Naive thymus-derived CD8-positive, alpha-beta T cell (primary cell): ENCODE measurements at regions not wholly inside any gene's neighbourhood (a gene's known extent, or its start where the extent isn't known, plus 50 kb on each side); places are given as distances from the start of the nearest gene placed in this dataset.

Experiments used
- ATAC-seq, 2 donors: fragments of 150-1000 bp; cut with Tn5 transposase in 1 of 2; sonication (Bioruptor Pico), chemical (Tn5 transposase) in 1 of 2; 1 replicate in 1 of 2; 2 replicates in 1 of 2; pipeline ENCODE4 v1.10.0; 2021; ENCODE audit warnings: mild to moderate bottlenecking in 2 of 2, moderate library complexity in 2 of 2
- POLR2A ChIA-PET: fragments of 350-600 bp; sonication (Branson Sonifier 250); formaldehyde crosslinking; loops from one replicate; lab custom pipeline; 2021; ENCODE audit warnings: antibody characterized with exemption; lab: Charles Lee
- DNase-seq, 10 donors: peaks; one replicate each; pipeline versions ENCODE4 v3.0.0 to v3.0.0-alpha.2; 2020 to 2022
- H3K27ac Mint-ChIP-seq, 10 donors: one replicate each; pipeline ENCODE4 v1.8.0; 2020 to 2022; ENCODE audit warnings: mild to moderate bottlenecking in 10 of 10, mixed read lengths in 10 of 10, moderate library complexity in 4 of 10, inconsistent platforms in 1 of 10
- H3K27me3 Mint-ChIP-seq, 5 donors: one replicate each; pipeline ENCODE4 v1.8.0; 2021 to 2022; ENCODE audit warnings: mixed read lengths in 5 of 5
- H3K36me3 Mint-ChIP-seq, 3 donors: one replicate each; pipeline ENCODE4 v1.8.0; 2020 to 2022; ENCODE audit warnings: mixed read lengths in 3 of 3, mild to moderate bottlenecking in 2 of 3, inconsistent platforms in 1 of 3
- H3K4me1 Mint-ChIP-seq, 4 donors: one replicate each; pipeline ENCODE4 v1.8.0; 2021 to 2022; ENCODE audit warnings: mixed read lengths in 4 of 4
- H3K4me3 Mint-ChIP-seq, 10 donors: one replicate each; pipeline ENCODE4 v1.8.0; 2020 to 2022; ENCODE audit warnings: mild to moderate bottlenecking in 10 of 10, mixed read lengths in 10 of 10, moderate library complexity in 6 of 10, inconsistent platforms in 1 of 10
- H3K9me3 Mint-ChIP-seq, 9 donors: one replicate each; pipeline ENCODE4 v1.8.0; 2020 to 2022; ENCODE audit warnings: mixed read lengths in 9 of 9, mild to moderate bottlenecking in 3 of 9, inconsistent platforms in 1 of 9, moderate library complexity in 1 of 9

DNA sequence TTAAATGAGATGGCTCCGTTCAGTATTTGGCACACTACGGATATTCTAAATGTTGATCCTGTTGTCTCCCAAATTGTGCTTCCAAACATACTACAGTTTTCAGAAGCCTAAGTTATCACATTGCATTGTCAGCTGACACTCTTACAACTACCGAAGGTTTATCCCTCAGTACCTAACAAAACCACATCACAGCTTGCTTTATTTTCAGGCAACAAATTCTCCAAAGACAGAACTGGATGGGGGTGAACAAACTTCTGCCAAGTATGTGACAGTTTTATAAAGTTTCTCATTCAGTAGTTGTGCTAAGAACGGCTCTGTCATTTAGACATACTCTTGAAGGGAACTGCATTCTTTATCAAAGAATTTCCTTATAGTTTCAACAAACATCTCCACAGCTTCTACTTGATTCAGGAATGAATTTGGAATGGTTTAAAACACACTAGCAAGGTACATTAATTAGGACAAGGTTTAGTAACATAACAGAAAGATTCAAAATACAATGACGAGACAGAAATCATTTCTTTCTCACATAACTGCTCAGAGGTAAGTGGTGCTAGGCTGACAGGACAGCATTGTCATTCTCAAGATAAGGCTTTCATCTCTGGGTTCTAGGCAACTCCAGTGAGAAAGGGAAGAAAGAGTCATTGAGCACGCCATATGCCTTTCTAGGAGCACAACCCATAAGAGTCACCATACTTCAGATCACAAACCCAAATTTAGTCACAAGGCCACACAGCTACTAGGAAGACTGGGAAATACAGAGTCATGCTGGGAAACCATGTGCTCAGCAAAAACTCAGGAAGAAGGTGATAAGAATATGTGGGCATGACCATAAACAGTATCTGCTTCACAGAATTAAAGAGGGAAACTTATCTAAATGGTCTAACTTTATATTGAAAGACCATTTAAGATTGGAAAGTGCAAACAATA lies 100.7 kb downstream of the DUSP6 start:
- H3K36me3 Mint-ChIP-seq = no peaks in the 10 kb centered on the region

DNA sequence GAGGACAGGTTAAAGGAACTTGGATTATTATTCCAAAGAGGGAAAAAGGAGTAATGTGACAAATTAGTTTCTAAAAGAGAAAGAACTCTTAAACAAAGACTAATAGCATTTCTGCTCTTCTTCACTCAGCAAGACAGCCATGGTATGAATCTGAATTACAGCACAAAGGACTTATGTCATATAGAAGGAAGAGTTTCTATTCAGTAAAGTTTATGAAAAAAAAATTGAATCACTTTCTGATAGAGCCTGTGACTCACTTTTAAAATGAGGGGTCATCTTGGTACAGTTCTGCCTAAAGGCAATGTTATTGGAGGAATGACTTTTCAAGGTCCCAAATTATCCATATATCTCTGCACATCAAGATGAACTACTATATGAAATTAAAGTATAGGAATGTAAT lies 101.7 kb downstream of the DUSP6 start:
- Mint-ChIP-seq H3K4me1 (peaks cover 11 to 31% (median 21%) of the 10 kb centered on the region in 4 donors), H3K4me3 (no peak overlapping the region), H3K9me3 (no peaks in the 10 kb centered on the region), H3K36me3 (no peaks in the 10 kb centered on the region), H3K27me3 (peaks cover 0 to 10% (median 0%) of the 10 kb centered on the region in 5 donors), H3K27ac (no peak overlapping the region)
- no peak for ATAC-seq
- POLR2A ChIA-PET = no interaction called here
- no peak for DNase-seq

More for the DNA sequence above, 100.7 kb downstream of the DUSP6 start:
- H3K27ac Mint-ChIP-seq = no peak overlapping the region
- POLR2A ChIA-PET = no interaction called here
- H3K27me3 Mint-ChIP-seq = peaks cover 0 to 10% (median 0%) of the 10 kb centered on the region in 5 donors
- H3K4me1 Mint-ChIP-seq = peaks cover 9 to 25% (median 15%) of the 10 kb centered on the region in 4 donors
- H3K4me3 Mint-ChIP-seq = no peak overlapping the region
- no peak for DNase-seq
- no peaks in the 10 kb centered on the region for H3K9me3 Mint-ChIP-seq
- no peak for ATAC-seq

DNA sequence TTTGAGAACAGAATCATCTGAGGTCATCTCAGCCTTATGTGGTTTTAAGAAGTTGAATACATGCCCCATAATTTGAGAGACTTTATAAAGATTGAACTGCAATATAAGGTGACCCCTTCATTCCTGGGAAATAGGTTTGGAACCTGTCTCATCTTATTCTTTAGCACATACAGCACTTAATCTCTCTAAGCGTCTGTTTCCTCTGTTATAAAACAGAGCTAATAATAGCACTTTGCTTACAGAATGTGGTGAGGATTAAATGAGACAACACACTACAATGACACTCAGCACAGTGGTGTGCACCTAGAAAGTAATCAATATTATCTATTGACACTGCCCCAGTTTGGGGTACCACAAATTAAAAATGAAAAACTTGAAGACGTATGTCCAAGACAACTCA lies 102.1 kb downstream of the DUSP6 start:
- peaks cover 14 to 35% (median 25%) of the 10 kb centered on the region in 4 donors for H3K4me1 Mint-ChIP-seq
- H3K27me3 Mint-ChIP-seq = peaks cover 0 to 10% (median 0%) of the 10 kb centered on the region in 5 donors
- no peak for DNase-seq
- ATAC-seq = no peak
- no peaks in the 10 kb centered on the region for H3K36me3 Mint-ChIP-seq
- H3K27ac Mint-ChIP-seq = peak overlapping the region in 1 of 10 donors; percentile 32
- no peaks in the 10 kb centered on the region for H3K9me3 Mint-ChIP-seq
- POLR2A ChIA-PET = no interaction called here
- H3K4me3 Mint-ChIP-seq = no peak overlapping the region

DNA sequence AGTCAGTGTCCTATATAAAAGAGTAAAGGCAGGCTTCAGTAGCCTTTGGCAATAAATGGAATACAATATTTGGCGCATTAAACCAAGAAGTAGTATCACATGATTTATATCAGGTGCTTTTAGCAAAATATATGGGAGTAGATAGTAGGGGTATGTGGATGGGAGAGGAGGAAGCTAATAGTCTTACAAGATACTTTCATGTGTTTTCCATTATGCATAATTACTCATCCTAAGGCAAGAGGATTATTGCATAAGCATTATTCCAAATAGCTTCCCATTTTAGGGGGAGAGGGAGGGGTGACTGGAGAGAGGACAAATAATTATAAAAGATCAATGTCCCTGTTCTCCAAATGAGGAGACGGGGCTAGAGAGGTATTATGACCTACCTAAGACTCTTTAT lies 104.3 kb downstream of the DUSP6 start:
- H3K9me3 Mint-ChIP-seq = no peaks in the 10 kb centered on the region
- no peaks in the 10 kb centered on the region for H3K36me3 Mint-ChIP-seq
- peaks cover 0 to 10% (median 2%) of the 10 kb centered on the region in 5 donors for H3K27me3 Mint-ChIP-seq
- peaks cover 25 to 55% (median 43%) of the 10 kb centered on the region in 4 donors for H3K4me1 Mint-ChIP-seq
- ATAC-seq (no peak), DNase-seq (no peak)
- no peak overlapping the region for H3K4me3 Mint-ChIP-seq
- POLR2A ChIA-PET = no interaction called here
- H3K27ac Mint-ChIP-seq = no peak overlapping the region

DNA sequence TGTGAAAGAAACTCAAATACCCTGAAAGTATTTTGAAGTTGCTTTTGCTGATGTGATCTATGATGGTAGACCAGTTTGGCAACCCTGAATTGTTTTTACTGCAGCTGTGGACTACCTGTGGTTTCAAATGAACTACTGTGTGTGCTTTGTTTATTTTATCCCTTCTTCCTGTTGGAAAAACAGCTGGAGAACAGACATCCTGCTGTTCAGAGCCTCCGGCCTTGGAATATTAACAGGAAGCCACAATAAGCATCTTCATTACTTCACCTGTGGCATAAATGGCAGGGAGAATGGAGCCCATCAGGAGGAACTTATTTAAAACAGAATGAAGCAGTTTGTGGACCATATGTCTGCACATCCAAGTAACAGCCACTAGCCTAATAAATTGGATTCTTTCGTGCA lies 104.8 kb downstream of the DUSP6 start:
- Mint-ChIP-seq H3K4me1 (peaks cover 25 to 51% (median 43%) of the 10 kb centered on the region in 4 donors), H3K36me3 (no peaks in the 10 kb centered on the region), H3K4me3 (no peak overlapping the region), H3K27ac (no peak overlapping the region), H3K27me3 (peaks cover 0 to 10% (median 2%) of the 10 kb centered on the region in 5 donors), H3K9me3 (no peaks in the 10 kb centered on the region)
- ATAC-seq = no peak
- POLR2A ChIA-PET = no interaction called here
- no peak for DNase-seq

GRCh38 chr12:89245090-89245489 lies 107.2 kb downstream of the DUSP6 start:
- peaks cover 21 to 38% (median 33%) of the 10 kb centered on the region in 4 donors for H3K4me1 Mint-ChIP-seq
- ATAC-seq = peak; percentile 97

GRCh38 chr12:89244536-89244935 lies 107.8 kb downstream of the DUSP6 start:
- DNase-seq (peak in 4 of 10 donors; percentile 22 to 64 (median 54)), ATAC-seq (peak; percentile 57 to 67)
- Mint-ChIP-seq H3K4me1 (peaks cover 21 to 38% (median 35%) of the 10 kb centered on the region in 4 donors), H3K36me3 (peaks cover 0 to 2% (median 0%) of the 10 kb centered on the region in 3 donors), H3K4me3 (peak overlapping the region; percentile 23 to 63 (median 48)), H3K27ac (peak overlapping the region in 9 of 10 donors; percentile 6 to 96 (median 72)), H3K27me3 (peaks cover 0 to 10% (median 2%) of the 10 kb centered on the region in 5 donors), H3K9me3 (peaks cover 0 to 2% (median 0%) of the 10 kb centered on the region in 9 donors)
- POLR2A ChIA-PET = interaction anchor here (0.9 to 2.0 kb wide), 3 partner anchors 108 to 280 kb away, joined by 3 to 9 read pairs (median 5); partner anchors contain the start of genes DUSP6 and GALNT4

More at GRCh38 chr12:89245090-89245489, 107.2 kb downstream of the DUSP6 start:
- H3K27me3 Mint-ChIP-seq = peaks cover 0 to 10% (median 2%) of the 10 kb centered on the region in 5 donors
- peak overlapping the region; percentile 23 to 63 (median 48) for H3K4me3 Mint-ChIP-seq
- H3K9me3 Mint-ChIP-seq = peaks cover 0 to 2% (median 0%) of the 10 kb centered on the region in 9 donors
- POLR2A ChIA-PET = interaction anchor here (0.8 to 2.0 kb wide), 3 partner anchors 16 to 279 kb away, joined by 3 to 9 read pairs (median 3); partner anchors contain the start of genes DUSP6 and GALNT4
- H3K36me3 Mint-ChIP-seq = peaks cover 0 to 2% (median 0%) of the 10 kb centered on the region in 3 donors
- peak in 8 of 10 donors; percentile 14 to 86 (median 68) for DNase-seq
- H3K27ac Mint-ChIP-seq = peak overlapping the region in 9 of 10 donors; percentile 6 to 96 (median 72)

GRCh38 chr12:89243771-89244170 lies 108.5 kb downstream of the DUSP6 start:
- H3K27ac Mint-ChIP-seq = peak overlapping the region in 5 of 10 donors; percentile 3 to 60 (median 20)
- H3K9me3 Mint-ChIP-seq = peaks cover 0 to 2% (median 0%) of the 10 kb centered on the region in 9 donors
- no peak for DNase-seq

GRCh38 chr12:89239534-89239933 lies 112.8 kb downstream of the DUSP6 start:
- no peak for ATAC-seq

More at GRCh38 chr12:89243771-89244170, 108.5 kb downstream of the DUSP6 start:
- H3K4me1 Mint-ChIP-seq = peaks cover 25 to 42% (median 38%) of the 10 kb centered on the region in 4 donors
- ATAC-seq = no peak
- peaks cover 0 to 10% (median 2%) of the 10 kb centered on the region in 5 donors for H3K27me3 Mint-ChIP-seq
- POLR2A ChIA-PET = interaction anchor here (0.9 kb wide), 1 partner anchor 108 kb away, joined by 5 read pairs; the partner anchor contains the start of gene DUSP6
- peak overlapping the region in 7 of 10 donors; percentile 1 to 43 (median 9) for H3K4me3 Mint-ChIP-seq
- H3K36me3 Mint-ChIP-seq = peaks cover 0 to 2% (median 0%) of the 10 kb centered on the region in 3 donors

GRCh38 chr12:89238593-89238992 lies 113.7 kb downstream of the DUSP6 start:
- POLR2A ChIA-PET = no interaction called here

More at GRCh38 chr12:89239534-89239933, 112.8 kb downstream of the DUSP6 start:
- Mint-ChIP-seq H3K9me3 (peaks cover 0 to 12% (median 0%) of the 10 kb centered on the region in 9 donors), H3K4me3 (no peak overlapping the region), H3K36me3 (peaks cover 0 to 2% (median 0%) of the 10 kb centered on the region in 3 donors), H3K27ac (peak overlapping the region in 1 of 10 donors; percentile 50), H3K27me3 (peaks cover 0 to 5% (median 0%) of the 10 kb centered on the region in 5 donors), H3K4me1 (peaks cover 38 to 62% (median 58%) of the 10 kb centered on the region in 4 donors)
- DNase-seq = no peak
- POLR2A ChIA-PET = no interaction called here

GRCh38 chr12:89237763-89238162 lies 114.5 kb downstream of the DUSP6 start:
- Mint-ChIP-seq H3K36me3 (peaks cover 0 to 2% (median 0%) of the 10 kb centered on the region in 3 donors), H3K27me3 (no peaks in the 10 kb centered on the region), H3K27ac (no peak overlapping the region), H3K4me1 (peaks cover 36 to 60% (median 54%) of the 10 kb centered on the region in 4 donors), H3K9me3 (peaks cover 0 to 12% (median 0%) of the 10 kb centered on the region in 9 donors), H3K4me3 (no peak overlapping the region)
- POLR2A ChIA-PET = no interaction called here
- no peak for DNase-seq
- ATAC-seq = no peak

More at GRCh38 chr12:89238593-89238992, 113.7 kb downstream of the DUSP6 start:
- Mint-ChIP-seq H3K9me3 (peaks cover 0 to 12% (median 0%) of the 10 kb centered on the region in 9 donors), H3K4me1 (peaks cover 36 to 58% (median 56%) of the 10 kb centered on the region in 4 donors), H3K27ac (no peak overlapping the region), H3K36me3 (peaks cover 0 to 2% (median 0%) of the 10 kb centered on the region in 3 donors), H3K27me3 (peaks cover 0 to under 1% (median 0%) of the 10 kb centered on the region in 5 donors), H3K4me3 (no peak overlapping the region)
- ATAC-seq = no peak
- DNase-seq = no peak

DNA sequence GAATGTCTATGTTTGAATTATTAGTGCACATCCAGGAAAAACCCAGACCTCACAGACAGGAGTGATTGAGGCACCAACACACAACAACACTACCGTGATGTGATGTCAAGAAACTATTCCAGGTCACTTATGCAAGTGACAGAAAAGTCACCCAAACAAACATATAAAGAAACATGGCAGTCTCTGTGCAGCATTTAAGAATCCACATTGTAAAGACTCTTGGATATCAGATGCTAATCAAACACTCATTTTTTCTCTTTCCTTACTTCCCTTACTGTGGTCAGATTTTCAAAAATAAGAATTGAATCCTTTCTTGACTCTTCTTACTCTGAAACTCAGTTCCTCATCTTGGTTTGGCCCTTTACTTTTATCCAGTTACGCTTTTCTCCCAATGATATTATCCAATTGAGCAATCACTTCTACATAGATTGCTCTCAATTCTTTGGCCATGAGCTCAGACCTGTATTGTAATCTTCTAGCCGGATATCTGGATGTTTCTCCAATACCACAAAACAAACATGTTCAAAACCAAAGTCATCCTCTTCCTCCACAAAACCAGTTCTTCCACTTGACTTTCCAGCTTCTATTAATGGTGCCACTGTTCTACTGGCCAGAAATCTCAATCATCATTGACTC lies 115.4 kb downstream of the DUSP6 start:
- Mint-ChIP-seq H3K9me3 (peaks cover 0 to 12% (median 0%) of the 10 kb centered on the region in 9 donors), H3K27me3 (no peaks in the 10 kb centered on the region), H3K4me3 (peak overlapping the region in 4 of 10 donors; percentile 3 to 22 (median 13)), H3K36me3 (peaks cover 0 to 2% (median 0%) of the 10 kb centered on the region in 3 donors), H3K27ac (peak overlapping the region in 1 of 10 donors; percentile 38), H3K4me1 (peaks cover 36 to 65% (median 59%) of the 10 kb centered on the region in 4 donors)
- ATAC-seq = no peak
- POLR2A ChIA-PET = no interaction called here
- DNase-seq = no peak
